ENCODE measurements at regions not wholly inside any gene's neighbourhood (a gene's known extent, or its start where the extent isn't known, plus 50 kb on each side); places are given as distances from the start of the nearest gene placed in this dataset.

DNA sequence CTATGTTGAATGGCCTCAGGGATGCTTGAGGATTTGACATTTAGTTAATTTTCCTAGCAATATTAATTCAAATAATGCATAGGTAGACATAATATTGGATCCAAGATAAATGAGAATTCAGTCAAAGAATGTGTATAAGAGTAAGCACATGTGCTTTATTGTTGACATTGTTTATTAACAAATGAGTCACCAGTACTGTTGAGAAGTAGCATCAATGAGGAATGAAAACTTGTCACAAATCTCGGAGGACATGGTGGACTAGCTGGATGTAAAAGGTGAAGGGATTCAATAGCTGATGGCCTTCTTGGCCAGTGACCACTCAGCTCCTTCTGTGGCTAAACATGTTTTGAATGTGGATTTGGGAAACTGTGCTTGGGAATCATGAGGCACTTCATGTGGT lies 1137.0 kb downstream of the HACE1 start:
- TF ChIP-seq, protein P1, sequence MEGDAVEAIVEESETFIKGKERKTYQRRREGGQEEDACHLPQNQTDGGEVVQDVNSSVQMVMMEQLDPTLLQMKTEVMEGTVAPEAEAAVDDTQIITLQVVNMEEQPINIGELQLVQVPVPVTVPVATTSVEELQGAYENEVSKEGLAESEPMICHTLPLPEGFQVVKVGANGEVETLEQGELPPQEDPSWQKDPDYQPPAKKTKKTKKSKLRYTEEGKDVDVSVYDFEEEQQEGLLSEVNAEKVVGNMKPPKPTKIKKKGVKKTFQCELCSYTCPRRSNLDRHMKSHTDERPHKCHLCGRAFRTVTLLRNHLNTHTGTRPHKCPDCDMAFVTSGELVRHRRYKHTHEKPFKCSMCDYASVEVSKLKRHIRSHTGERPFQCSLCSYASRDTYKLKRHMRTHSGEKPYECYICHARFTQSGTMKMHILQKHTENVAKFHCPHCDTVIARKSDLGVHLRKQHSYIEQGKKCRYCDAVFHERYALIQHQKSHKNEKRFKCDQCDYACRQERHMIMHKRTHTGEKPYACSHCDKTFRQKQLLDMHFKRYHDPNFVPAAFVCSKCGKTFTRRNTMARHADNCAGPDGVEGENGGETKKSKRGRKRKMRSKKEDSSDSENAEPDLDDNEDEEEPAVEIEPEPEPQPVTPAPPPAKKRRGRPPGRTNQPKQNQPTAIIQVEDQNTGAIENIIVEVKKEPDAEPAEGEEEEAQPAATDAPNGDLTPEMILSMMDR (IDR thresholded peaks at IDR 0.05), result no peak
- no peak for TF ChIP-seq ZFX (IDR thresholded peaks at IDR 0.05; ENCODE audit: borderline replicate concordance)

All from 22Rv1 (cell line).